Muscle of leg (tissue), 3 donors: ENCODE measurements at regions not wholly inside any gene's neighbourhood (a gene's known extent, or its start where the extent isn't known, plus 50 kb on each side); places are given as distances from the start of the nearest gene placed in this dataset.

Source experiments
- DNase-seq: peaks from one replicate; pipeline ENCODE4 v3.0.0; 2013
- H3K27ac ChIP-seq: one replicate; pipeline ENCODE4 v1.5.1; 2013; ENCODE audit warnings: mild to moderate bottlenecking, low read length, control low read depth
- H3K27me3 ChIP-seq: one replicate; pipeline ENCODE4 v1.6.1; 2013; ENCODE audit warnings: low read length; ENCODE audit not compliant: control insufficient read depth, insufficient read depth
- H3K36me3 ChIP-seq: one replicate; pipeline ENCODE4 v1.6.1; 2013; ENCODE audit warnings: low read length; ENCODE audit not compliant: control insufficient read depth, insufficient read depth
- H3K4me1 ChIP-seq: one replicate; pipeline ENCODE4 v1.6.1; 2013; ENCODE audit warnings: low read length; ENCODE audit not compliant: control insufficient read depth, insufficient read depth
- H3K4me3 ChIP-seq: one replicate; pipeline ENCODE4 v1.5.1; 2013; ENCODE audit warnings: low read length, control low read depth
- H3K9me3 ChIP-seq: replicated peaks from 2 replicates; pipeline ENCODE4 v1.6.1; 2013; ENCODE audit warnings: low read depth, low read length; ENCODE audit not compliant: control insufficient read depth
- WGBS: methylation state at CpG from one replicate; pipeline ENCODE4 v1.1.5; 2013; ENCODE audit warnings: missing lambda C conversion rate; ENCODE audit not compliant: insufficient coverage; 5-methylcytosine and 5-hydroxymethylcytosine counted together

GRCh38 chr6:122524056-122524455 lies 52.4 kb upstream of the SERINC1 start:
- WGBS: no CpG with 5 or more reads among the region's 2 CpGs
- Histone ChIP-seq H3K4me3 (no peak overlapping the region), H3K36me3 (no peaks in the 10 kb centered on the region), H3K27ac (no peak overlapping the region), H3K4me1 (no peaks in the 10 kb centered on the region), H3K9me3 (no peaks in the 10 kb centered on the region), H3K27me3 (no peaks in the 10 kb centered on the region)
- no peak for DNase-seq

GRCh38 chr6:122530440-122531046 lies 58.9 kb upstream of the SERINC1 start:
- no CpG with 5 or more reads among the region's 1 CpG for WGBS
- DNase-seq: peak; percentile 70
- H3K4me1 ChIP-seq: no peaks in the 10 kb centered on the region

GRCh38 chr6:122548281-122548680 lies 61.9 kb upstream of the PKIB start:
- Histone ChIP-seq H3K4me3 (no peak overlapping the region), H3K4me1 (no peaks in the 10 kb centered on the region), H3K9me3 (no peaks in the 10 kb centered on the region), H3K27me3 (no peaks in the 10 kb centered on the region), H3K27ac (no peak overlapping the region), H3K36me3 (no peaks in the 10 kb centered on the region)
- no peak for DNase-seq
- no CpG with 5 or more reads among the region's 3 CpGs for WGBS

More at GRCh38 chr6:122530440-122531046, 58.9 kb upstream of the SERINC1 start:
- no peak overlapping the region for H3K27ac ChIP-seq
- no peaks in the 10 kb centered on the region for H3K36me3 ChIP-seq
- no peak overlapping the region for H3K4me3 ChIP-seq
- H3K9me3 ChIP-seq: no peaks in the 10 kb centered on the region
- no peaks in the 10 kb centered on the region for H3K27me3 ChIP-seq

- Histone ChIP-seq H3K27ac (no peak overlapping the region), H3K4me3 (no peak overlapping the region), H3K9me3 (no peaks in the 10 kb centered on the region), H3K4me1 (no peaks in the 10 kb centered on the region), H3K27me3 (no peaks in the 10 kb centered on the region), H3K36me3 (no peaks in the 10 kb centered on the region)
- DNase-seq: no peak
Observed at GRCh38 chr6:122548820-122549219, 61.4 kb upstream of the PKIB start.

GRCh38 chr6:122553697-122554096 lies 56.5 kb upstream of the PKIB start:
- Histone ChIP-seq H3K9me3 (no peaks in the 10 kb centered on the region), H3K4me3 (no peak overlapping the region), H3K4me1 (no peaks in the 10 kb centered on the region), H3K27ac (no peak overlapping the region), H3K27me3 (no peaks in the 10 kb centered on the region), H3K36me3 (no peaks in the 10 kb centered on the region)
- DNase-seq: peak; percentile 33
- WGBS: no CpG with 5 or more reads among the region's 3 CpGs

- H3K27me3 ChIP-seq: no peaks in the 10 kb centered on the region
- H3K4me1 ChIP-seq: no peaks in the 10 kb centered on the region
- DNase-seq: no peak
- no peaks in the 10 kb centered on the region for H3K9me3 ChIP-seq
- no peaks in the 10 kb centered on the region for H3K36me3 ChIP-seq
- H3K27ac ChIP-seq: no peak overlapping the region
- no peak overlapping the region for H3K4me3 ChIP-seq
Observed at GRCh38 chr6:122555561-122555960, 54.6 kb upstream of the PKIB start.

GRCh38 chr6:122558080-122558479 lies 52.1 kb upstream of the PKIB start:
- DNase-seq: no peak
- Histone ChIP-seq H3K9me3 (peaks cover 2% of the 10 kb centered on the region), H3K4me1 (no peaks in the 10 kb centered on the region), H3K36me3 (no peaks in the 10 kb centered on the region), H3K27me3 (no peaks in the 10 kb centered on the region), H3K27ac (no peak overlapping the region), H3K4me3 (no peak overlapping the region)
